ENCODE measurements at regions not wholly inside any gene's neighbourhood (a gene's known extent, or its start where the extent isn't known, plus 50 kb on each side); places are given as distances from the start of the nearest gene placed in this dataset.

- no peak overlapping the region for H3K27ac Mint-ChIP-seq
- POLR2A ChIA-PET, result no interaction called here
- DNase-seq, result no peak
- CTCF ChIA-PET, result no interaction called here
- no peaks in the 10 kb centered on the region for H3K4me1 Mint-ChIP-seq
- H3K27me3 Mint-ChIP-seq, result peaks cover 6% of the 10 kb centered on the region
- no peak for ATAC-seq (ENCODE audit: low read depth)
- no peak for TF ChIP-seq CTCF (IDR thresholded peaks at IDR 0.05)
- H3K9me3 Mint-ChIP-seq, result no peaks in the 10 kb centered on the region
- no peak overlapping the region for H3K4me3 Mint-ChIP-seq
- intact Hi-C loops (cut with micrococcal nuclease), result loop anchor here (10.0 kb wide), 1 partner anchor 204 kb away; the partner anchor contains the start of gene FOXC2
- no peaks in the 10 kb centered on the region for H3K36me3 Mint-ChIP-seq (ENCODE audit: low read depth)
These were observed 190.0 kb downstream of the FOXL1 start for GRCh38 chr16:86768228-86768791.

- Mint-ChIP-seq H3K27me3 (peaks cover 4% of the 10 kb centered on the region), H3K4me1 (no peaks in the 10 kb centered on the region), H3K9me3 (no peaks in the 10 kb centered on the region), H3K4me3 (no peak overlapping the region), H3K27ac (no peak overlapping the region), H3K36me3 (ENCODE audit: low read depth) (no peaks in the 10 kb centered on the region)
- intact Hi-C loops (cut with micrococcal nuclease), result loop anchor here (10.0 kb wide), 1 partner anchor 204 kb away; the partner anchor contains the start of gene FOXC2
- ATAC-seq (ENCODE audit: low read depth) (no peak), DNase-seq (no peak)
- no peak for TF ChIP-seq CTCF (IDR thresholded peaks at IDR 0.05)
- ChIA-PET POLR2A (no interaction called here), CTCF (no interaction called here)
These were observed 190.7 kb downstream of the FOXL1 start for GRCh38 chr16:86768999-86769398.

- Mint-ChIP-seq H3K27me3 (peaks cover 6% of the 10 kb centered on the region), H3K9me3 (no peaks in the 10 kb centered on the region), H3K36me3 (ENCODE audit: low read depth) (no peaks in the 10 kb centered on the region), H3K4me3 (no peak overlapping the region), H3K4me1 (no peaks in the 10 kb centered on the region), H3K27ac (no peak overlapping the region)
- ChIA-PET CTCF (no interaction called here), POLR2A (no interaction called here)
- DNase-seq (no peak), ATAC-seq (ENCODE audit: low read depth) (no peak)
- intact Hi-C loops (cut with micrococcal nuclease), result no loop called here
- no peak for TF ChIP-seq CTCF (IDR thresholded peaks at IDR 0.05)
These were observed 193.4 kb downstream of the FOXL1 start for GRCh38 chr16:86771506-86772460.

- Mint-ChIP-seq H3K4me1 (no peaks in the 10 kb centered on the region), H3K36me3 (ENCODE audit: low read depth) (no peaks in the 10 kb centered on the region), H3K27me3 (peaks cover 6% of the 10 kb centered on the region), H3K4me3 (no peak overlapping the region), H3K27ac (no peak overlapping the region), H3K9me3 (no peaks in the 10 kb centered on the region)
- no peak for ATAC-seq (ENCODE audit: low read depth)
- POLR2A ChIA-PET, result no interaction called here
- intact Hi-C loops (cut with micrococcal nuclease), result no loop called here
- CTCF ChIA-PET, result no interaction called here
- no peak for TF ChIP-seq CTCF (IDR thresholded peaks at IDR 0.05)
- DNase-seq, result no peak
These were observed 194.5 kb downstream of the FOXL1 start for GRCh38 chr16:86772671-86773353.

GRCh38 chr16:86773354-86773715 is 195.0 kb downstream of the FOXL1 start:
- intact Hi-C loops (cut with micrococcal nuclease), result no loop called here
- Mint-ChIP-seq H3K27ac (no peak overlapping the region), H3K36me3 (ENCODE audit: low read depth) (no peaks in the 10 kb centered on the region), H3K27me3 (peaks cover 8% of the 10 kb centered on the region), H3K4me3 (no peak overlapping the region), H3K4me1 (no peaks in the 10 kb centered on the region), H3K9me3 (no peaks in the 10 kb centered on the region)
- DNase-seq, result no peak
- TF ChIP-seq CTCF (IDR thresholded peaks at IDR 0.05), result no peak
- ChIA-PET CTCF (no interaction called here), POLR2A (no interaction called here)
- ATAC-seq (ENCODE audit: low read depth), result no peak

Data from activated B cell treated with CpG ODN at 0.5 μM for 24 hours (primary cell).